ENCODE measurements at regions not wholly inside any gene's neighbourhood (a gene's known extent, or its start where the extent isn't known, plus 50 kb on each side); places are given as distances from the start of the nearest gene placed in this dataset.

GRCh38 chr1:17892225-17892624, 137.1 kb downstream of the ACTL8 start:
- Histone ChIP-seq H3K27ac (ENCODE audit: low read depth in 2 of 2, low read length in 1 of 2) (no peak overlapping the region), H3K4me2 (no peak overlapping the region), H3K79me2 (ENCODE audit: insufficient read depth) (no peaks in the 10 kb centered on the region), H3K36me3 (replicated peaks in 1 of 2; ENCODE audit: control insufficient read depth in 1 of 2, insufficient read depth in 2 of 2, low read length in 1 of 2) (no peaks in the 10 kb centered on the region), H3K9me2 (no peaks in the 10 kb centered on the region), H3K4me1 (ENCODE audit: control insufficient read depth in 1 of 2, insufficient read depth in 2 of 2, low read depth in 1 of 2, low read length in 1 of 2) (peaks cover 0 to 14% of the 10 kb centered on the region in 2 experiments; a peak in 1 of 4 replicates), H3K9me3 (no peaks in the 10 kb centered on the region), H2AFZ (ENCODE audit: low read depth) (no peak overlapping the region), H3K27me3 (ENCODE audit: insufficient read depth) (no peaks in the 10 kb centered on the region; the same call in 1 of the 2 replicates), H3F3A (replicated peaks; ENCODE audit: insufficient read depth) (no peaks in the 10 kb centered on the region), H3K4me3 (ENCODE audit: low read depth in 2 of 2, low read length in 1 of 2) (no peak overlapping the region), H3K9ac (no peak overlapping the region), H4K20me1 (ENCODE audit: insufficient read depth) (no peaks in the 10 kb centered on the region)
- WGBS (ENCODE audit: low lambda C conversion rate): 54% methylated on average over 4 of the region's 8 CpGs
- POLR2A ChIA-PET: no interaction called here
- CTCF ChIA-PET: interaction anchor here (0.6 to 2.7 kb wide), 7 partner anchors 26 to 988 kb away, joined by 3 to 7 read pairs (median 3); no protein-coding TSS in a partner anchor
- TF ChIP-seq RXRA (IDR thresholded peaks at IDR 0.05; ENCODE audit: borderline replicate concordance, low read depth): no peak
- peak in 1 of 2 experiments; percentile 54; a peak in 1 of 4 replicates for TF ChIP-seq EP300 (IDR thresholded peaks at IDR 0.05; ENCODE audit: borderline replicate concordance in 1 of 2, low read depth in 1 of 2, low read length in 1 of 2)
- peak; percentile 64 for DNase-seq

- Histone ChIP-seq H3K4me2 (no peak overlapping the region), H3K4me1 (ENCODE audit: control insufficient read depth in 1 of 2, insufficient read depth in 2 of 2, low read depth in 1 of 2, low read length in 1 of 2) (peaks cover 0 to 14% of the 10 kb centered on the region in 2 experiments; a peak in 1 of 4 replicates), H3K9me3 (no peaks in the 10 kb centered on the region), H2AFZ (ENCODE audit: low read depth) (no peak overlapping the region), H3K36me3 (replicated peaks in 1 of 2; ENCODE audit: control insufficient read depth in 1 of 2, insufficient read depth in 2 of 2, low read length in 1 of 2) (no peaks in the 10 kb centered on the region), H4K20me1 (ENCODE audit: insufficient read depth) (no peaks in the 10 kb centered on the region), H3K27me3 (ENCODE audit: insufficient read depth) (no peaks in the 10 kb centered on the region; the same call in 1 of the 2 replicates), H3F3A (replicated peaks; ENCODE audit: insufficient read depth) (no peaks in the 10 kb centered on the region), H3K79me2 (ENCODE audit: insufficient read depth) (no peaks in the 10 kb centered on the region), H3K27ac (ENCODE audit: low read depth in 2 of 2, low read length in 1 of 2) (no peak overlapping the region), H3K4me3 (ENCODE audit: low read depth in 2 of 2, low read length in 1 of 2) (no peak overlapping the region), H3K9me2 (no peaks in the 10 kb centered on the region), H3K9ac (no peak overlapping the region)
- WGBS (ENCODE audit: low lambda C conversion rate): 76% methylated on average over 7 of the region's 7 CpGs
- POLR2A ChIA-PET: no interaction called here
- no peak for DNase-seq
- TF ChIP-seq NFIC (IDR thresholded peaks at IDR 0.05; ENCODE audit: borderline replicate concordance) (no peak), TAF1 (IDR thresholded peaks at IDR 0.05; ENCODE audit: borderline replicate concordance, low read depth, low read length) (no peak), GABPA (IDR thresholded peaks at IDR 0.05; ENCODE audit: low read depth) (no peak), FOXM1 (IDR thresholded peaks at IDR 0.05; ENCODE audit: low read depth) (no peak), POLR2AphosphoS5 (IDR thresholded peaks at IDR 0.05; ENCODE audit: low read depth, low read length) (no peak), FOXJ3 (CRISPR knock-in tag; IDR thresholded peaks at IDR 0.05) (no peak), RFX5 (IDR thresholded peaks at IDR 0.05; ENCODE audit: low read length) (no peak), MEF2A (IDR thresholded peaks at IDR 0.05; ENCODE audit: borderline replicate concordance, low read depth) (no peak), GATA2 (CRISPR knock-in tag; IDR thresholded peaks at IDR 0.05) (no peak), ELF1 (IDR thresholded peaks at IDR 0.05) (no peak), ZBTB33 (IDR thresholded peaks at IDR 0.05; ENCODE audit: borderline replicate concordance, low read depth) (no peak), TCF12 (IDR thresholded peaks at IDR 0.05) (no peak), MAX (IDR thresholded peaks at IDR 0.05; ENCODE audit: low read depth) (no peak), SMC3 (IDR thresholded peaks at IDR 0.05; ENCODE audit: low read depth, low read length) (no peak), EP300 (IDR thresholded peaks at IDR 0.05; ENCODE audit: borderline replicate concordance in 1 of 2, low read depth in 1 of 2, low read length in 1 of 2) (no peak), CHD2 (IDR thresholded peaks at IDR 0.05; ENCODE audit: low read length, partially characterized antibody) (no peak)
- TF ChIP-seq, protein P1, sequence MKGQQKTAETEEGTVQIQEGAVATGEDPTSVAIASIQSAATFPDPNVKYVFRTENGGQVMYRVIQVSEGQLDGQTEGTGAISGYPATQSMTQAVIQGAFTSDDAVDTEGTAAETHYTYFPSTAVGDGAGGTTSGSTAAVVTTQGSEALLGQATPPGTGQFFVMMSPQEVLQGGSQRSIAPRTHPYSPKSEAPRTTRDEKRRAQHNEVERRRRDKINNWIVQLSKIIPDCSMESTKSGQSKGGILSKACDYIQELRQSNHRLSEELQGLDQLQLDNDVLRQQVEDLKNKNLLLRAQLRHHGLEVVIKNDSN (IDR thresholded peaks at IDR 0.05; ENCODE audit: borderline replicate concordance, low read depth): no peak
- TF ChIP-seq, protein P2, sequence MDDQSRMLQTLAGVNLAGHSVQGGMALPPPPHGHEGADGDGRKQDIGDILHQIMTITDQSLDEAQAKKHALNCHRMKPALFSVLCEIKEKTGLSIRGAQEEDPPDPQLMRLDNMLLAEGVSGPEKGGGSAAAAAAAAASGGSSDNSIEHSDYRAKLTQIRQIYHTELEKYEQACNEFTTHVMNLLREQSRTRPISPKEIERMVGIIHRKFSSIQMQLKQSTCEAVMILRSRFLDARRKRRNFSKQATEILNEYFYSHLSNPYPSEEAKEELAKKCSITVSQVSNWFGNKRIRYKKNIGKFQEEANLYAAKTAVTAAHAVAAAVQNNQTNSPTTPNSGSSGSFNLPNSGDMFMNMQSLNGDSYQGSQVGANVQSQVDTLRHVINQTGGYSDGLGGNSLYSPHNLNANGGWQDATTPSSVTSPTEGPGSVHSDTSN (IDR thresholded peaks at IDR 0.05): no peak
- TF ChIP-seq, protein P3, sequence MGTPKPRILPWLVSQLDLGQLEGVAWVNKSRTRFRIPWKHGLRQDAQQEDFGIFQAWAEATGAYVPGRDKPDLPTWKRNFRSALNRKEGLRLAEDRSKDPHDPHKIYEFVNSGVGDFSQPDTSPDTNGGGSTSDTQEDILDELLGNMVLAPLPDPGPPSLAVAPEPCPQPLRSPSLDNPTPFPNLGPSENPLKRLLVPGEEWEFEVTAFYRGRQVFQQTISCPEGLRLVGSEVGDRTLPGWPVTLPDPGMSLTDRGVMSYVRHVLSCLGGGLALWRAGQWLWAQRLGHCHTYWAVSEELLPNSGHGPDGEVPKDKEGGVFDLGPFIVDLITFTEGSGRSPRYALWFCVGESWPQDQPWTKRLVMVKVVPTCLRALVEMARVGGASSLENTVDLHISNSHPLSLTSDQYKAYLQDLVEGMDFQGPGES (IDR thresholded peaks at IDR 0.05; ENCODE audit: low read depth, low read length): no peak
- CTCF ChIA-PET: interaction anchor here (0.6 to 1.1 kb wide), 3 partner anchors 60 to 988 kb away, joined by 3 read pairs; no protein-coding TSS in a partner anchor
These were observed 137.7 kb downstream of the ACTL8 start for GRCh38 chr1:17892851-17893250.
